ENCODE measurements at regions not wholly inside any gene's neighbourhood (a gene's known extent, or its start where the extent isn't known, plus 50 kb on each side); places are given as distances from the start of the nearest gene placed in this dataset.

- no peak overlapping the region for H3K4me3 ChIP-seq (ENCODE audit: low read depth, poor library complexity, severe bottlenecking)
- intact Hi-C loops (cut with DNase I; ENCODE audit: low total_unique reads): no loop called here
- TF ChIP-seq, protein P1, sequence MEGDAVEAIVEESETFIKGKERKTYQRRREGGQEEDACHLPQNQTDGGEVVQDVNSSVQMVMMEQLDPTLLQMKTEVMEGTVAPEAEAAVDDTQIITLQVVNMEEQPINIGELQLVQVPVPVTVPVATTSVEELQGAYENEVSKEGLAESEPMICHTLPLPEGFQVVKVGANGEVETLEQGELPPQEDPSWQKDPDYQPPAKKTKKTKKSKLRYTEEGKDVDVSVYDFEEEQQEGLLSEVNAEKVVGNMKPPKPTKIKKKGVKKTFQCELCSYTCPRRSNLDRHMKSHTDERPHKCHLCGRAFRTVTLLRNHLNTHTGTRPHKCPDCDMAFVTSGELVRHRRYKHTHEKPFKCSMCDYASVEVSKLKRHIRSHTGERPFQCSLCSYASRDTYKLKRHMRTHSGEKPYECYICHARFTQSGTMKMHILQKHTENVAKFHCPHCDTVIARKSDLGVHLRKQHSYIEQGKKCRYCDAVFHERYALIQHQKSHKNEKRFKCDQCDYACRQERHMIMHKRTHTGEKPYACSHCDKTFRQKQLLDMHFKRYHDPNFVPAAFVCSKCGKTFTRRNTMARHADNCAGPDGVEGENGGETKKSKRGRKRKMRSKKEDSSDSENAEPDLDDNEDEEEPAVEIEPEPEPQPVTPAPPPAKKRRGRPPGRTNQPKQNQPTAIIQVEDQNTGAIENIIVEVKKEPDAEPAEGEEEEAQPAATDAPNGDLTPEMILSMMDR (IDR thresholded peaks at IDR 0.05): no peak
- TF ChIP-seq POLR2A (IDR thresholded peaks at IDR 0.05): no peak
- 44 to 49% methylated on average over 2 of the region's 2 CpGs for WGBS, 2 donors
- no peak for DNase-seq (ENCODE audit: low spot score in 2 of 2)
Measured at GRCh38 chr3:34995796-34996430, 643.4 kb upstream of the ARPP21 start.

GRCh38 chr3:34998902-34999301 lies 640.4 kb upstream of the ARPP21 start:
- H3K4me3 ChIP-seq (ENCODE audit: low read depth, poor library complexity, severe bottlenecking): no peak overlapping the region
- intact Hi-C loops (cut with DNase I; ENCODE audit: low total_unique reads): no loop called here
- TF ChIP-seq, protein P1 (IDR thresholded peaks at IDR 0.05): no peak
- no peak for TF ChIP-seq POLR2A (IDR thresholded peaks at IDR 0.05)
- 48 to 54% methylated on average over 2 of the region's 2 CpGs for WGBS, 2 donors
- no peak for DNase-seq (ENCODE audit: low spot score in 2 of 2)

GRCh38 chr3:35012214-35012613 lies 627.1 kb upstream of the ARPP21 start:
- 87 to 96% methylated on average over 1 of the region's 1 CpG for WGBS, 2 donors
- no peak for DNase-seq (ENCODE audit: low spot score in 2 of 2)
- intact Hi-C loops (cut with DNase I; ENCODE audit: low total_unique reads): no loop called here
- TF ChIP-seq POLR2A (IDR thresholded peaks at IDR 0.05): no peak
- TF ChIP-seq, protein P1 (IDR thresholded peaks at IDR 0.05): no peak
- H3K4me3 ChIP-seq (ENCODE audit: low read depth, poor library complexity, severe bottlenecking): no peak overlapping the region

DNA sequence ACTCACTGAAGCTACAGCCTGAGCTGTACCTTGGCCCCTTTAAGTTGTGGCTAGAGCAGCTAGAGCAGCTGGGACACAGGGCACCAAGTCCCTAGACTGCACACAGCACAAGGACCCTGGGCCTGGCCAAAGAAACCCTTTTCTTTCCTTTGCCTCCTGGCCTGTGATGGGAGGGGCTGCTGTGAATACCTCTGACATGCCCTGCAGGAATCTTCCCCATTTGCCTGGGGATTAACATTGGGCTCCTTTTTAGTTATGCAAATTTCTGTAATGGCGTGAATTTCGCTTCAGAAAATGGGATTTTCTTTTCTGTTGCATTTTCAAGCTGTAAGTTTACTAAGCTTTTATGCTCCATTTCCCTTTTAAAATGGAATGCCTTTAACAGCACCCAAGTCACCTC lies 611.2 kb upstream of the ARPP21 start:
- intact Hi-C loops (cut with DNase I; ENCODE audit: low total_unique reads): no loop called here
- WGBS, 2 donors: 94 to 95% methylated on average over 2 of the region's 2 CpGs
- TF ChIP-seq POLR2A (IDR thresholded peaks at IDR 0.05): no peak
- TF ChIP-seq, protein P1 (IDR thresholded peaks at IDR 0.05): no peak
- no peak for DNase-seq (ENCODE audit: low spot score in 2 of 2)
- no peak overlapping the region for H3K4me3 ChIP-seq (ENCODE audit: low read depth, poor library complexity, severe bottlenecking)

DNA sequence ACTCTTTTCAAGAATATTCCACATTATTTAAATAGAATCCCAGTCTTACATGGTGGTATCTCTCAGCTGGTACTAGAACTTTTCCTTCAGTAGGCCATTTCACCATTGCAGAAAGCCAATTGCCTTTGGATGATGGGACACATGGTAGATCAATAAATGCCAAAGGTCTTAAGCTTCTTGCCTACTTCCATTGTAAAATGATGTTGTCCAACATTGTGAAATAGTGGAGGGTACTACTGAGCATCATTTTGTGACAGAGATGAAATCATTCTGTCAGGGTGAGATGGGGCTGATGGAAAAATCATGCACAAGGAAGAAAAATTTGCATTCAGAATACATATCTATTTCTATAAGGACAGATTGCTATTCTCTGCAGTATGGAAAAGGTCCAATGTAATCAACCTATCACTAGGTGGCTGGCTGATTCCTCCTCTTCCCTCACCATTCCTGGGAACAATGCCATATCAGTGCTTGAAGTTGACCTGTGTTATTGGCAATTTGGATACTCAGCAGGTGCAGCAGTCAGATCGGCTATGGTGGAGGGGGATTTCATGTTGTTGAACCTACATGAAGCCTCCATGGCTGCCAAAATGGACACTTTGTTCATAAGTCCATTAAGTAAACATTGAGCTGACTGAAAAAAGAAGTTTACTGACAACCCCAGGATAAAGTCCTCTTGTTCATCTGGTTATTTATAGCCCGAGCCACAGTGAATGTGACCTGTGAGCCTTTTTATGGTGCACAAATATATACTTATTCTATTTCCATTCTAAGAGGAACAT lies 596.9 kb upstream of the ARPP21 start:
- WGBS, 2 donors: 80 to 86% methylated on average over 2 of the region's 2 CpGs
- no peak for DNase-seq (ENCODE audit: low spot score in 2 of 2)
- TF ChIP-seq, protein P1 (IDR thresholded peaks at IDR 0.05): no peak
- no peak for TF ChIP-seq POLR2A (IDR thresholded peaks at IDR 0.05)
- H3K4me3 ChIP-seq (ENCODE audit: low read depth, poor library complexity, severe bottlenecking): no peak overlapping the region
- intact Hi-C loops (cut with DNase I; ENCODE audit: low total_unique reads): no loop called here

Data from lower leg skin (tissue), 4 donors.